Inferior parietal cortex (tissue), 1 donor: ENCODE measurements at regions not wholly inside any gene's neighbourhood (a gene's known extent, or its start where the extent isn't known, plus 50 kb on each side); places are given as distances from the start of the nearest gene placed in this dataset.
"Not testable (repeated sequence)": the region's sequence is repeated elsewhere in the genome, so short reads cannot be mapped to it uniquely, and the experiment has no call there.

Experiments used
- DNase-seq: peaks from one replicate; pipeline ENCODE4 v3.0.0-alpha.2; 2016; ENCODE audit errors: extremely low spot score

GRCh38 chr9:135357863-135358551 is 121.6 kb upstream of the PPP1R26 start:
- DNase-seq = no peak

DNA sequence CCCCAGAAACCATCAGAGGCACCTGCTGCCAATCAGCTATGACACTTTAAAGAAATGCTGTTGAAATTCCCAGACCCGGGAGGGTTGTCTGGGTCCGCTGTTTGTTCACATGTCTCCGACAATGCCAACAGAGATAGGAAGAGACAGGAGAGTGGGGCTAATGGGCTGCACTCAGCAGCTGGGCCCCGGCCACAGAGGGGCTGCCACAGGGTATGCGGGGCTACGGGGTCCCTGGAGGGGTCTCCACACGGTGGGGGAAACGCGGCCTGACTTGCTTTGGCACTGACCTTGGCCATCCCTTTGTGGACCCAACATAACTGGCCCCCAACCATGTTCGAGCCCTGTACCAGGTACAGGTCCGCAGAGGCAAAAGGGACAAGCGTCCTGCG is 121.0 kb upstream of the PPP1R26 start:
- no peak for DNase-seq

- DNase-seq = no peak
Observed at GRCh38 chr9:135359764-135360163, 119.8 kb upstream of the PPP1R26 start.

DNA sequence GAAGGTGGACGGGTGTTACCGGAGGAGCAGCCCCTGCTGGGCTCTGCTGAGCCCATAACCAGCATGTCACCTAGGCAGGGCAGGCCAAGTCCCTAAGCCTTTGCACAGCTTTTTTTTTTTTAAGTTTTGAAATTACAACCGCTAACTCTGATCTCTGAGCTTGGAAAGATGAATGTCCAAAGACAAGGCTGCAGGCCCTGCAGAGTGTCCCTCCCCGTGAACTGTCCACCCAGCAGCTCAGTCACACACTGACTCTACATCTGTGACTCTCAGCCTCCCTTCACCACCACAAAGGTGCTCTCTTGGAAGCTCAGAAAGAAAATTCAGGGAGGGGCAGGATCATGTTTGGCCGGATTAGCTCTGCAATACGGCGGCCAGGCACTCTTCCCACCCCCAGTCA is 119.0 kb upstream of the PPP1R26 start:
- DNase-seq = no peak

- not testable (repeated sequence) for DNase-seq
Observed at GRCh38 chr9:135361668-135362067, 117.9 kb upstream of the PPP1R26 start.

- DNase-seq = no peak
Observed at GRCh38 chr9:135363596-135363995, 116.0 kb upstream of the PPP1R26 start.

DNA sequence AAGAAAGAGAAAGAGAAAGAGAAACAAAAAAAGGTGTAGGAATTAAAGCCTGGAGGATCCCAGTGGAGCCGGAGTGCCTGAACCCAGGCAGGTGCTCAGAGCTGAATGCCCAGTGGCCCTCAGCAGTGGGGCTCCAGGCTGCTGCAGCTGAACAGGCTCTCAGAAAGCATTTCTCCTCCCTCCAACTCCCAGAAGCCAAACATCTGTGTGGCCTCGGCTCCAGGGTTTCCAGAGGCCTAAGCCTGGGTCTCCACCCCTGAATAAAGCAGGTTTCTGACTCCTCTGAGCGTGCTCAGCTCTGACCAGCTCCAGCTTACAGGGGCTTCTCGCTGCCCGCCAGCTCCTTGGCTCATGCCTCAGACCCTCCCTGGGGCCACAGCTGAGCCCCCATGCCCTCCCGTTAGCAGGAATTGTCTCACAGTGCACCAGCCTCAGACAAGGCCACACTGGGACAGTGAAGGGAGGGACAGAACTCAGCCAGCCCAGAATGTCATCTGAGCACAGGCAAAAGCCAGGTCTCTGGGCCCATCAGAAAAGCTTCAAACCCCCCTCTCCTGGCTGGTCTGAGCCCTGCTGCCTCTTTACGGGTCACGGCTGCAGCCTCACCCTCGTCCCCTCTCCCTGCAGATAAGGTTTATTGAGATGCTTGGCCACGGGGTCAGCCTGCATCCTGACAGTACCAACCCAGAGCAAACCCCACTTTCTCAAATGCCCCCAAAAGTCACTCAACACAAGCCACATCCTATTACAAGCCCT is 114.4 kb upstream of the PPP1R26 start:
- no peak for DNase-seq

DNA sequence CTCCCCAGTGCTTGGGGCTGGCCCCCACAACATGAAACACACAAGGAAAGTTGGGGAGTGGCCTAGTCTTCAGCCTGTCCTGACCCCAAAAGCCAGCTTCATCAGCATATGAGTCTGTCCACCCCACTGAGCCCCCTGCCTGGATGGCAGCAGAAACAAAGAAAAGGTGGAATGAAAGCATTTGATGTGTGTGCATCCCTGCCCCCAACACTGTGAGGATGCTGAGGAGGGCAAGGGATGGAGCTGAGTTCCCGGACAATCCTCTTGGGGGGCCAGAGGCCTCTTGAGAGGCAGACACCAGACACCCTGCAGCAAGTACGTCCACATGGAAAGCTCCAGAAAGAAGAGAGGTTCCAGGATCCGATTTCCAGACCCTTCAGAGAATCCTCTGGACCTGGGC is 113.5 kb upstream of the PPP1R26 start:
- DNase-seq = no peak

DNA sequence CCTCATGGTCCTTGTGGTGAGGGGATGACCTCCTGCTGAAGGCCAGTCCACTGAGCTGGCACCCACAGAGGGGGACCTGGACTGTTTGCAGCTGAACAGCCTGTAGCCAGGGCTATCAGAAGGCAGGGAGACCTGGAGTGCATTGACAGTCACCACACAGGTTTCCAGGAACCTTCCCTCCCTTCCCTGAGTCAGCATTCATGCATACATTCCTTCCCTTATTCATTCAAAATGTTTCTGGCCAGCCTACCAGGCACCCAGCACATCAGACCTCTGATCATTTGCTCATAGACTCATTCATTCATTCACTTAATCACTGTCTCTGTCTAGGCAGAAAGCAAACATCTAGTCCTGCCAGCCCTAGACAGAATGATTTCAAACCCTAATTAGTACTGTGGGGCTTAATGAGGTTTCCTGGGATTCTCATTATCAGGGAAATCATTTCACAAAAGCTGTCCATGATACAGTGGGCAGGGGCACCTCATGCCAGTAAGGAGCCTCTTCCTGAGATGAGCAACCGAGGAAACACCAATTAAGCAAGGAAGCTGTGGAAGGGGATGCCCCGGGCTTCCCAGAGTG is 110.1 kb upstream of the PPP1R26 start:
- no peak for DNase-seq

DNA sequence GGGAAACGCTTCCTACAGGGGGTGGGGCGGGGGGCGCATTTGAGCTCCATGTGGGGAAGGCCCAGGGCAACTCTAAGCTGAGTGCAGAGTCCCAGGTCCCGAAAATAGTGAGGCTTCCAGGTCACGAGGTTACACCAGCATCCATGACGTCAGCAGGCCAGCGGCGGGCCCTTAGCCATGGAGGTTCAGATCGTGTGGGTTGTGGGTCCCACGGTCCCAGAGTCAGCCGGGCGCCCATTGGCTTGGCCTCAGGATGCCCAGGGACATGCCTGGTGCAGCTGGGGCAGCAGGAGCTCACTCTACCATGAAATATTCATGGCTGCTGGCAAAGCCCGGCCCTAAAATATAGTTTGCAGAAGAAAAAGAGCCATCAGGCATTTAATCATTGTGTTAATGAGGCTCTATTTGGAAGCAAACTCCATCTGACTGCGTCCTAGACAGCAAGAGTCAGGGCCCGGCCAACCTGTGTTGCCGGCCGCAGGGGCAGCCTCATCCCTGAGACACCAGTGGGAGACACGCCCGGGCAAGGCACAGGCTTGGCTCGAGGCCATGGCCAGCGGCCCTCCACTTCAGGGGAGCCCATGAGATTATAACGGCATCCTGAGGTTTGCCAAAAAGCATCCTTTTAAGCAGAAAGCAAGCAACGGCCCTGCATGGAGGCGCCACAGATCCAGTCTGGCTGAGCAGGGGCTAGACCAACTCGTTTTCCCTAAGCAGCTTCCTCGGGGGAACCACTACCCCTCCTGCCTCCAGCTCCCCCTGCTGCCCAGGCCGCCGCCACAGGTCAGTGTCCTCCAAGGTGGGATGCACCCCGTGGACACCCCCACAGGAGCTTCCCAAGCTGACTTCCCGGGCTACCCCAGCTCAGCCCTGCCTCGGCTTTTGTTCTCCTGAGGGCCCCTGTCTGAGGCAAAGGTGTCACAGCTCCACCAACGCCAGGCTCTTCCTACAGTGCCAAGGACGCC is 108.9 kb upstream of the PPP1R26 start:
- no peak for DNase-seq

GRCh38 chr9:135371535-135371934 is 108.0 kb upstream of the PPP1R26 start:
- DNase-seq = no peak

GRCh38 chr9:135372036-135372435 is 107.5 kb upstream of the PPP1R26 start:
- DNase-seq = no peak

- DNase-seq = no peak
Observed at GRCh38 chr9:135372501-135373008, 107.0 kb upstream of the PPP1R26 start.

- no peak for DNase-seq
Observed at GRCh38 chr9:135373151-135373685, 106.4 kb upstream of the PPP1R26 start.

DNA sequence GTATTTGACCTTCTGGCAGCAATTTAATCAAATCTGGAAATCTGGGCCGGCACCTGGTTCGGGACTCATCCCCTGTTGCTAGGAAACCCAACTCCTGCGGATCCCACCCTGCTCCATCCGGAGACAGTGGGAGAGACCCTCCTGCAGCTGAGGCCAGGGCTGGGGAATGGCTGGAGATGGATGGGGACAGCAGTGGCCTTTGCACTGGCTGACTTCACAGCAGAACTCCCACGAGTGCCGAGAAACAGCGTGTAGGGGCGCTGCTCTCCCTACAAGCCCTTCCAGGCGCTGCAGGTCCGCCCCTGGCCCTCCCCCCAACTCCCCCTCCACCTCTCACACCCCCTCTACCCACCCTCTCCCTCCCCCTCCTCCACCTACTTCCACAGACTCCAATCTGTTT is 105.8 kb upstream of the PPP1R26 start:
- no peak for DNase-seq

DNA sequence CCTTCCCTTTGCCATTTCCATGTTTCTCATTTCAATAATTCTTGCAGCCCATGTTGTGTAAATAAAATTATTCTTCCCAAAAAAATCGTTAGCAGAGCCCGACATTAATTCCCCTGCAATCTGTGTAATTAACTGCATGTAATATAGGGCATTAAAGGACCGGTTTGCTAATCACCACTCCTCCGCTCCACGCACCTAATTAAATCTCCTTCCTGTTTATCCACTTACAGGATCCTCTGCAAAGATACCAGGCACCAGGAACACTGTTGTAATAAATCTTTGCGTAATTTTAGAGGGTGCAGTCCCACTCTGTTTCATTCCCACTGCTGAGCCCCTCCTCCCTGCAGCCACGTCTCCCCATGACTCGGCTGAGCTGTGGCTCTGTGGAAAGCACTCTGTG is 105.0 kb upstream of the PPP1R26 start:
- no peak for DNase-seq

- DNase-seq = no peak
Observed at GRCh38 chr9:135375001-135375400, 104.6 kb upstream of the PPP1R26 start.

GRCh38 chr9:135376511-135377265 is 102.9 kb upstream of the PPP1R26 start:
- DNase-seq = no peak

GRCh38 chr9:135377431-135377830 is 102.2 kb upstream of the PPP1R26 start:
- DNase-seq = no peak

- DNase-seq = no peak
Observed at GRCh38 chr9:135378751-135379150, 100.8 kb upstream of the PPP1R26 start.
